GM12878 (cell line): ENCODE measurements at regions not wholly inside any gene's neighbourhood (a gene's known extent, or its start where the extent isn't known, plus 50 kb on each side); places are given as distances from the start of the nearest gene placed in this dataset.

ENCODE experiments used
- BMI1 ChIP-seq: fragments of 450-650 bp; IDR thresholded peaks from 2 replicates; pipeline ENCODE4 v1.6.1; 2016; ENCODE audit warnings: mild to moderate bottlenecking, moderate library complexity, borderline replicate concordance
- CBFB ChIP-seq: IDR thresholded peaks from 2 replicates; pipeline ENCODE4 v1.6.1; 2016; ENCODE audit warnings: antibody characterized with exemption, low read depth
- DPF2 ChIP-seq: fragments of 450-650 bp; IDR thresholded peaks from 2 replicates; pipeline ENCODE4 v1.6.1; 2017; ENCODE audit warnings: mild to moderate bottlenecking
- ELK1 ChIP-seq: IDR thresholded peaks from 2 replicates; pipeline ENCODE4 v1.6.1; 2012; ENCODE audit warnings: low read depth, low read length, improper control_type of control experiment
- KDM1A ChIP-seq: fragments of 200-600 bp; sonication (generic); IDR thresholded peaks from 2 replicates; pipeline ENCODE4 v1.6.1; 2016; ENCODE audit warnings: borderline replicate concordance
- MLLT1 ChIP-seq: fragments of 450-650 bp; IDR thresholded peaks from 2 replicates; pipeline ENCODE4 v1.6.1; 2016; ENCODE audit warnings: mild to moderate bottlenecking
- MTA3 ChIP-seq: IDR thresholded peaks from 2 replicates; pipeline ENCODE4 v1.6.1; 2012; ENCODE audit warnings: low read length, inconsistent platforms, borderline replicate concordance
- NFYB ChIP-seq: IDR thresholded peaks from 2 replicates; pipeline ENCODE4 v1.6.1; 2011; ENCODE audit warnings: low read depth, mild to moderate bottlenecking, low read length, improper control_type of control experiment, moderate library complexity; ENCODE audit not compliant: insufficient read depth
- USF2 ChIP-seq: IDR thresholded peaks from 2 replicates; pipeline ENCODE4 v1.6.1; 2011; ENCODE audit warnings: low read depth, low read length, improper control_type of control experiment, borderline replicate concordance
- ZNF274 ChIP-seq: IDR thresholded peaks from one replicate; pipeline ENCODE4 v1.8.0; 2011; ENCODE audit not compliant: insufficient read length, insufficient read depth

- no peak for TF ChIP-seq MLLT1
- TF ChIP-seq ELK1 = no peak
- TF ChIP-seq ZNF274 = no peak
- no peak for TF ChIP-seq NFYB
- TF ChIP-seq CBFB = no peak
- no peak for TF ChIP-seq DPF2
- no peak for TF ChIP-seq KDM1A
- no peak for TF ChIP-seq USF2
- no peak for TF ChIP-seq MTA3
- no peak for TF ChIP-seq BMI1
Measured at GRCh38 chr5:169435506-169436229, 134.7 kb upstream of the SLIT3 start (continued).
